ENCODE measurements at regions not wholly inside any gene's neighbourhood (a gene's known extent, or its start where the extent isn't known, plus 50 kb on each side); places are given as distances from the start of the nearest gene placed in this dataset.

DNA sequence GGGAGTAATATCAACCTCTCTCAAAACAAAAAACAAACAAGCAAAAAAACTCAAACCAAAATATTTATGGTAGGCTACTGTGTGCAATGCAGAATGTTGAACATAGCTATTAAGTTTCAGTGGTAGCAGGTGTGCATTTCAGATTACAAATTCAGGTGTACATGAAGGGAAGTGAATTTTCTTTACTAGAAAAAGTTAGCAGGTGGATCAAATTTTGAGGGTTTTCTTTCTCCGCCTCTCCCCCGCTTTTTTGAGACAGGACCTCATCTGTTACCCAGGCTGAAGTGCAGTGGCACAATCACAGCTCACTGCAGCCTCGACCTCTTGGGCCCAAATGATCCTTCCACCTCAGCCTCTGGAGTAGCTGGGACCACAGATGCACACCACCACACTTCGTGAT lies 109.7 kb upstream of the GOLIM4 start:
- no peak for DNase-seq

DNA sequence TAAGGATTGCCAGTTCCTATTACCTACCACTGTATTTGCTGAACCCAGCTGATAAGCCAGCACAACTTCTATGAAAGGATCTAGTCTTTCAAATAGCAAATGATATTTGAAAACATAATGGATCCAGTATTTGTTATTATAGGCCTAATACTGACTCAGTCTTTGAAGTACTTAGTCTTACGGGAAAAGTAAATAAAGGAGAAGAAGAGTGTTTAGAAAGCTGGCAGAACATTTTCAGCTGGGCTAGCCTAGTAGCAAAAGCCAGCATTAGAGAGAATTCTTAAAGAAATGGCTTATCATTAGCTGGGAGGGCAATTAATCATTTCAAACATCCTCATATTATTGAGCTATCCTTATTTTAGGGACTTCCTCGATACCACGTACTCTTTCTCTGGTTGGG lies 101.4 kb upstream of the GOLIM4 start:
- DNase-seq: no peak

DNA sequence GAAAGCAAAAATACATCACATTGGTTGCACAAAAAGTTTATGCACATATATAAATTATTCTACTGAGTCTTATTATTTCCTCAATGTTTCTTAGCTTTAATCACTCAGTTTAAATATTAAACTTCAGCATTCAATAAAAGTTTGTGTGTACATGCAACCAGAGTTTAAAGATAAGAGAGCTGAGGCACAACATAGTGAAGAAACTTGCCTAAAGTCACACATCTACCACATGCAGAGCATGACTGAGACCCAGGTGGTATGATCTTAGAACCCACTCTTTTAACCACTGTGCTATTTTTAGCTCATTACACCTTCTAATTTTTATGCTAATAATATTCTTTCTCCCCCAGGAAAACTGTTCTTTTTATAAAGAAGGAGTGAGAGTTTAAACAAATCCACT lies 96.1 kb upstream of the GOLIM4 start:
- DNase-seq: no peak

DNA sequence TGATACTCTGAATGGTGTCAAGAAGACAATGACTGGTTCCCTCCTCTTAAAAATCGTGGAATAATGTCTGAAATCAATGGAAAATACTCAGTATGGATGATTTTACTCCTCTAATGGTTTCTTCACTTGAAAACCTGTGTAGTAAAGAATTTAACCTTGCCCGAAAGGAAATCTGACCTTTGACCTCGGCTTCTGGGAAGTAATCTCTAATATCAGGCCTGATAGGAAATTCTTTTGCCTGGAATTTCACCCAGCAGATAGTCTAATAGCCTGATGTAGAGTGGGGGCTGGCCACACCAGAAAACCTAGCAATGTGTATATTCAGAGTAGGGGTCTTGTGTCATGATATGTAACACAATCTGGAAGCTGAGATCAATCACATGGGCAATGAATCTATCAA lies 91.5 kb upstream of the GOLIM4 start:
- no peak for DNase-seq

DNA sequence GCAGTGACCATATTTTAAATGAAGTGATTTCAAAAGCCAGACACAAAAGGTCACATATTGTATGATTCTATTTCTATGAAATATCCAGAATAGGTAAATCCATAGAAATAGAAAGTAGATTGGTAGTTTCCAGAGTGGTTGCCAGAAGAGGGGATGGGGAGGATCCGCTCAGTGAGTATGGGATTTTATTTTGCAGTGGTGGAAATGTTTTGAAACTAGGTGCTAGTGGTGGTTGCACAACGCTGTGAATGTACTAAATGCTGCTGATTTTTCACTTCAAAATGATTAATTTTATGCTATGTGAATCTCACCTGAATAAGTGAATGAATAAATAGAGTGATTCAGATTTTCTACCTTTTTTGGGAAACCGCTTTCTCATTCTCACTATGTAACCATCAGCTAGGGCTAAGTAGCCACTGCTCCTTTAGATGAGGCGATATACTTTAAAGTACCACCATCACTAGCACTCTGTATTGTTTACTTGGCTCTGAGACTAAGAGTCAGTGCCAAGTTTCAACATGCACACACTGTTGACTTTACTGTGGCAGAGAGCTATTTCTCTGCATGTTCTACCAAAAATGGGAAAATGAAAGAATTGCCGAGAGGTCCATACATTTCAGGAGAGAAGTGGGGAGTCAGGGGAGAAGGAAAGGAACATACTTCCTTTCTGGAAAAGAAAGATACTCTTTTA lies 90.7 kb upstream of the GOLIM4 start:
- no peak for DNase-seq

DNA sequence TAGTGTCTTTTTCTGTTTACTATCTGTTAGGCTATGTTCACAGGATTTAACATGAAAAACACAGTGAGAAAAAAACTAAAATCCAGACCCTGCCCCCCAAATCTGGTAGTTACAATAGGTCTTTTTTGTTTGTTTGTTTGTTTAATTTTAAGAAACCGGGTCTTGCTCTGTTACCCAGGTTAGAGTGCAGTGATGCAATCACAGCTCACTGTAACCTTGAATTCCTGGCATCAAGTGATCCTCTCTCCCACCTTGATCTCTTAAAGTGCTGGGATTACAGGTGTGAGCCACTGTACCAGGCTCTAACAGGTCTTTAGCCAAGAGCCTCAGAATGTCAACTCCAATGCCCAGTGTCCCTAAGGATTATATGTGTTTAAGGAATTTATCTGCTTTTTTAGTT lies 88.0 kb upstream of the GOLIM4 start:
- DNase-seq: no peak

DNA sequence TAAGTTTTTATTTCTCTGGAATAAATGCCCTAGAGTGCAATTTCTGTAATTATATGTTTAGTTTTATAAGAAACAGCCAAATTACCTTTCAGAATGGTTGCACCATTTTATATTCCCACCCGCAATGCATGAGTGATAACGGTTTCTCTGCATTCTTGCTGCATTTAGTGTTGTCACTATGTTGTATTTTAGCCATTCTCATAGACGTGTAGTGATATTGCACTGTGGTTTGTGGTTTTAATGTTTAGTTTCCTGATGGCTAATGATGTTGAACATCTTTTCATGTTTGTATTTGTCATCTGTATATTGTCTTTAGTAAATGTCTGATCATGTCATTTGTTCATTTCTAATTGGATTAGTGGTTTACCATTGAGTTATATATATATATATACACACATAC lies 73.0 kb upstream of the GOLIM4 start:
- no peak for DNase-seq

DNA sequence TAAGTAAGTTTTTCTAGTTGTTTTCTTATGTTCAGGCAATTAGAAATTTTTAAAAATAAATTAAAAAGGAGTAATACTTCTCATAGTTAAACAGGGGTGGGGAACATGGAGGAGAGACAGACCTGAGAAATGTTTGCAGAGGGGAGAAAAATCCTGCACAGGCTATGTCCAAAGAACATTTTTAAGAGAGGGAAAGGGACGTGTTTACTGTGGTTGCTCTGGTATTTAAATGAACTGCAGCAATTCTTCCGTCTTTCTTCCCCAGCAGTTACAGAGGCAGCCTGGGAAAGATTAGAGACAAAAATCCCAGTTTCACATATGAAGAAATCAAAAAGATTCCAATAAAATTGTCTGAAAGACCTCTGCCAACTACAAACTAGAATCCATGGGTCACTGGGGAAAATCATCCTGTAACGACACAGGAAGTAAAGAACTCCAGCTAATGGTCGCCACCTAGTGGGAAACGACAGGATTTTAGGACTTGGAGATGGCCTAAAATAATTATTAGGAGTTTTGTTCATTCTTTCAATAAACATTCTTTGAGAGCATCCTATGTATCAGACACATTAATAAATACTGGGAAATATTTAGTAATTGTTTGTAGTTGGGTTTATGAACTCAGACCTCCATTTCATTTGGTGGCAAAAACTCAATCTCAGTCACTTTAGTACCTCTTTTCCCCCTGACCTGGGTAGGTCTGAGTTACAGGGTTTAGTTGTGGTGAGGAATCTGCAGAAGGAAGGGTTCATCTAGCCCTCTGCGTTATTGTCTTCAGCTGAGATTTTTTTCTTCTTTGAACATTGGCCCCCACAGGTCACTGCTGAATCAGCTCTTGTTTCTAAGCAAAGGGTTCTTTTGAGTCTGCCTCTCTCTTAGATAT lies 69.9 kb upstream of the GOLIM4 start:
- DNase-seq: peak; percentile 89

DNA sequence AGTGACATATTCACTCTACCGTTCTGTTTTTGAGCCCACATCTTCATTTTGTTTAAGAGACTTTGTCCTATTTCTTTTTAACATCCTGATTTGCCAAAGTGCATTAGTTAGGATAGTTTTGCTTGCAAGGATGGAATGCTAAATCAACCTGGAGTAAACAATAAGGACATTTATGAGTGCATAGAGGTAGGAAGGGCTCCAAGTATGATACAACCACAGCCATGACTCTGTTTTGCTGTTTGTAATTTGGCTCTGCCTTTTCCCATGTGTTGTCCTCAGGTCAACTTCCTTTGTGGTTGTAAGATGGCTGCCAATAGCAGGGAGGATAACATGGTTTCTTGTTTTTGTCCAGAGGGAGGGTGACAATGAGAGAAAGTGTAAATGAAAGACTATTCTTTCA lies 66.4 kb upstream of the GOLIM4 start:
- no peak for DNase-seq

DNA sequence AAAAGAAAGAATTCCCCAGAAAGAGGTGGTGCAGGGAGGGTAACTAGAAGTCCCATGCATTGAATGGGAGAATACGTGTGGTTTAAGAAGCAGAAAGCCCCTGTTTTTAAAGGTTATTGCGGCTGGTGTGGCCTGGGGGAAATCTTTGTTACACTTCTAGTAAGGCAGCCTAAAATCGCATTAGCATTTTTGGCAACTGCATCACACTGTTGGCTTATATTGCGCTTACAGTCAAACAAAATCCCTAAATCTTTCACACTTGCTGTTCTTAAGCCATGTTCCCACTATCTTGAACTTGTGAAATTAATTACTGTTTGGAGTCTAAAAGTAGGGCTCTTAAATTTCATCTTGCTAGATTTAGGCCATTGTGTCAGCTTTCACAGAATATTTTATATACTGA lies 66.0 kb upstream of the GOLIM4 start:
- DNase-seq: peak; percentile 51

DNA sequence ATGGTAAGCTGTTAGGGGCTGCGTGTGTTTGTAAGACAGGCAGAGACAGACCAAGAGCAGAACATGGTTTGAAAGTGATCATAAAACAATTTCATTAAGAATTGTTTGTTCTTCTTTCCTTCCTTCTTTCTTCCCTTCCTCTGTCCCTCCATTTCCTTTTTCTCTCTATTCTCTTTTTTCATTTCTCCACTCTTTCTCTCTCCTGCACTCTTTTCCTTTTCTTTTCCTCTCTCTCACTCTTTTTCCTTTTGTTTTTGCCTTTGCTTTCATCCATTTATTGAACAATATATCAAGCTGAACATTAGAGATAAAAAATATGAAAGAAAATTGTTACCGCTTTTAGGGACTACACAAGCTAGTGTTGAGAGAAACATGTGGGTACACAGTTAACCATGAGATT lies 62.2 kb upstream of the GOLIM4 start:
- DNase-seq: no peak

DNA sequence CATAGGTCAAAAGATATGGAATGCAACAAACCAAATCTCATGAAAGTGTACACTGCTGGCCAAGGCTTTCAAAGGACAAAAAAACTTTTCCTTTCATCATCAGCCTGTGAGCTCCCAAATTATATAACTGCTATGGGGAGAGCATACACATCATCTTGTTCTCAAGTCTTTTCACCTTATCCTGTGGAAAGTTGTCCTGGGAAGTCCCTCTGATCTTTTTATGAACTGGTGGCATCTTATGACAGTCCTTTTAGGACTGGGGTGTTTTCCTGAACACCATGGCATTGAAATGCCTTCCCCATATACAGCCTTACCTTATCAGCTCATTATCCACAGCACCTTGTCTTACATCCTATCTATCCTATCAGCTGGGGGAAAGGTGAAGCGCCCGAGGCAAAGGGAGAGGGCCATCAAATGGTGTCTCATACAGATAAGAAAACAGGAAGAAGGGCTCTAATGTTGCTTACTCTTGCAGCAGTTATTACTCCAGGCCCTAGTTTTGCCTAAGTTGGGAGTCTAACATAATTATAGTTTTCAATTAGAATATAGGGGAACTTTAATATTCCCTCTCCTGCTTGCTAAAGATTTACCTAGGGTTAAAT lies 61.5 kb upstream of the GOLIM4 start:
- no peak for DNase-seq

DNA sequence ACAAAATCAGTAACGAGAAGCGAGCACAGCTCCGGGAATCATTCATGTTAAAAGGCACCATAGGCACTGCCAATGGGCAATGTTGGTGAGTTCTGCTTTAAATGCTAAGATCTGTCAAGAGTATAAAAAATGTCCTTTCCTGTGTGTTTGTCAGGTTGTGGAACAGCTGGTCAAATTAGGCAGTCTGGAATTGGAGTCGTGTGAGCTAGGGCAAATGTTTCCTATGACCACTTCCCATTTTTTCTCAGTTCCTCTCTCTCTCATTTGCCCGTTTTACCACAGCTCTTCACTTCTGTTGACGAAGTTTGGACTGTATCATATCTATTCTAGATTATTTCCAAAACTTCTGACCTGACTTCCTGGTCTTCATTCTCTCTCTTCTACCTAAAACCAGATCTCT lies 60.8 kb upstream of the GOLIM4 start:
- DNase-seq: no peak

DNA sequence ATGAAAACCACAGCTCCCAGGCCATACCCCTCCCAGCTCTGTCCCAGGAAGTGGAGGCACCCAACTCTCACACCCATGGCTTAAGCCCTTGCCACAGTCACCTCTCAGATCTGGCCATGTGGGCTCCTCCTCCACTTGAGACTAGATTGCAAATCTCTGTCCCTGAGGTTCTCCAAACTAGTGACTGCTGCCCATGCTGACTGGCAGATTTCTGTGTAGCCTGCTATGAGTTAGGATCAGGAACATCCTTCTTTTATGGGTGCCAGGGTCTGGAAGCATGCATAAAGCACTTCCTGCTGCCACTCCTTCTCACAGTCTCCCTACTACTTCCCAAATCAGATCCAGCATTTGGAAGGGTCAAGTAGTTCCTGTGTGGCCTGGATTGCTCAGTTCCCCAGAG lies 59.6 kb upstream of the GOLIM4 start:
- DNase-seq: no peak

DNA sequence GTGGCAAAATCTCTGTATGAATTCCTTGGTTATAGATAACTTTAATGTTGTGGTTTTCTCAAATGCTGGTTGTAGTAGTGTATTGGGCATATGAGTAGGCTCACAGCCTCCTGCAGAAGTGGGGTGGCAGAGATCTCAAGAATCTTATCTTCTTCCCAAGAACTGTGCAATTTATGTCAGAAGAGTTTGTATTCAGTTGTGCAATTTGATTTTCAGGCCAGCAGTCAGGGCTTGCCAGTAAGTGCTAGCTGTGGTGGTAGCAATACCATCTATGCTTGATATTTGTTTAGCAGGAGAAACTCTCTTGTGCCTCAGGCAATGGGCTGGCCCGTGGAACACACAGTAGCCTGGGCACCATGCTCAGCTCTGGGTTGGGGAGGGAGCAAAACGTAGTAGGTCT lies 58.4 kb upstream of the GOLIM4 start:
- no peak for DNase-seq

DNA sequence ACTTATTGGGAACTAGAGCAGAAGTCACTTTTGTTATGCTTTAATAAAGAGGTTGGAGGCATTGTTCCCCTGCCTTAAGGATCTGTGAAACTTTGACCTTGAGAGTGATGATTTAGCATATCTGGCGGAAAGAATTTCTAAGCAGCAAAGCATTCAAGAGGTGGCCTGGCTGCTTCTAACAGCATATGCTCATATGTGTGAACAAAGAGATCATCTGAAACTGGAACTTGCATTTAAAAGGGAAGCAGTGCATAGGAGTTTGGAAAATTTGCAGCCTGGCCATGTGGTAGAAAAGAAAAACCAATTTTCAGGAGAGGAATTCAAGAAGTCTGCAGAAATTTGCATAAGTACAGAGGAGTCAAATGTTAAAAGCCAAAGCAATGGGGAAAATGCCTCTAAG lies 56.4 kb upstream of the GOLIM4 start:
- no peak for DNase-seq
